DOHH2 (cell line): ENCODE measurements at regions not wholly inside any gene's neighbourhood (a gene's known extent, or its start where the extent isn't known, plus 50 kb on each side); places are given as distances from the start of the nearest gene placed in this dataset.

Experiments
- H3F3A ChIP-seq: fragments of 200-600 bp; sonication (generic), shearing (Covaris generic); 2 replicates; pipeline ENCODE4 v1.6.0; 2016; ENCODE audit warnings: antibody characterized with exemption, mild to moderate bottlenecking; ENCODE audit not compliant: control insufficient read depth, insufficient read depth
- H3K27ac ChIP-seq: fragments of 200-600 bp; sonication (generic); 2 replicates; pipeline ENCODE4 v1.5.1; 2014; ENCODE audit warnings: low read depth, mild to moderate bottlenecking, low read length, moderate library complexity
- H3K27me3 ChIP-seq: fragments of 200-600 bp; sonication (generic); 2 replicates; pipeline ENCODE4 v1.6.1; 2014; ENCODE audit warnings: mild to moderate bottlenecking, low read length, mixed read lengths; ENCODE audit not compliant: control insufficient read depth
- H3K36me3 ChIP-seq: fragments of 200-600 bp; sonication (generic); 2 replicates; pipeline ENCODE4 v1.6.1; 2014; ENCODE audit warnings: mild to moderate bottlenecking, low read length, moderate library complexity, mixed read lengths; ENCODE audit not compliant: control insufficient read depth
- H3K4me1 ChIP-seq: fragments of 200-600 bp; sonication (generic); 2 replicates; pipeline ENCODE4 v1.6.1; 2014; ENCODE audit warnings: mild to moderate bottlenecking, low read length, mixed read lengths; ENCODE audit not compliant: control insufficient read depth
- H3K4me2 ChIP-seq: fragments of 200-600 bp; sonication (generic); 2 replicates; pipeline ENCODE4 v1.6.0; 2014; ENCODE audit warnings: mild to moderate bottlenecking, low read length, moderate library complexity
- H3K4me3 ChIP-seq: fragments of 200-600 bp; sonication (generic); 2 replicates; pipeline ENCODE4 v1.5.1; 2014; ENCODE audit warnings: mild to moderate bottlenecking, low read length, mixed read lengths
- H3K79me2 ChIP-seq: fragments of 200-600 bp; sonication (generic); 2 replicates; pipeline ENCODE4 v1.6.1; 2014; ENCODE audit warnings: mild to moderate bottlenecking, low read length, mixed read lengths; ENCODE audit not compliant: control insufficient read depth
- H3K9me2 ChIP-seq: fragments of 200-600 bp; sonication (generic); replicated peaks from 2 replicates; pipeline ENCODE4 v1.6.1; 2014; ENCODE audit warnings: mild to moderate bottlenecking, low read length, mixed read lengths; ENCODE audit not compliant: control insufficient read depth
- H3K9me3 ChIP-seq: fragments of 200-600 bp; sonication (generic); 2 replicates; pipeline ENCODE4 v1.6.1; 2014; ENCODE audit warnings: antibody characterized with exemption, low read length, mixed read lengths; ENCODE audit not compliant: control insufficient read depth, insufficient read depth
- H4K20me1 ChIP-seq: fragments of 200-600 bp; sonication (generic); 2 replicates; pipeline ENCODE4 v1.6.0; 2014; ENCODE audit warnings: low read depth, mild to moderate bottlenecking, antibody characterized with exemption, low read length, moderate library complexity; ENCODE audit not compliant: control insufficient read depth, insufficient read depth
- CTCF ChIP-seq: fragments of 200-600 bp; sonication (generic); IDR thresholded peaks from one replicate; pipeline ENCODE4 v1.5.1; 2014; ENCODE audit warnings: antibody characterized with exemption, mild to moderate bottlenecking, low read depth, low read length; ENCODE audit not compliant: poor library complexity, severe bottlenecking
- EZH2phosphoT487 ChIP-seq: fragments of 200-600 bp; sonication (generic); IDR thresholded peaks from 2 replicates; pipeline ENCODE4 v1.6.1; 2017; ENCODE audit warnings: borderline replicate concordance, mild to moderate bottlenecking, antibody characterized with exemption, low read length, moderate library complexity, mixed read lengths

- Histone ChIP-seq H3K36me3 (no peaks in the 10 kb centered on the region), H4K20me1 (no peaks in the 10 kb centered on the region), H3F3A (no peaks in the 10 kb centered on the region), H3K9me3 (no peaks in the 10 kb centered on the region), H3K27me3 (no peaks in the 10 kb centered on the region), H3K4me3 (no peak overlapping the region), H3K79me2 (no peaks in the 10 kb centered on the region), H3K27ac (no peak overlapping the region), H3K4me1 (no peaks in the 10 kb centered on the region), H3K9me2 (no peaks in the 10 kb centered on the region), H3K4me2 (no peak overlapping the region)
- TF ChIP-seq CTCF (no peak), EZH2phosphoT487 (no peak)
Measured at GRCh38 chr13:106691861-106692260, 123.9 kb upstream of the ARGLU1 start.

- no peak for TF ChIP-seq EZH2phosphoT487
Measured at GRCh38 chr13:106691341-106691740, 123.4 kb upstream of the ARGLU1 start.

GRCh38 chr13:106690779-106691178 lies 122.8 kb upstream of the ARGLU1 start:
- H3K9me3 ChIP-seq: no peaks in the 10 kb centered on the region
- H3K27me3 ChIP-seq: no peaks in the 10 kb centered on the region
- H3K4me3 ChIP-seq: no peak overlapping the region
- no peak for TF ChIP-seq CTCF
- TF ChIP-seq EZH2phosphoT487: no peak
- H3K79me2 ChIP-seq: no peaks in the 10 kb centered on the region
- no peaks in the 10 kb centered on the region for H3K9me2 ChIP-seq
- H3K4me1 ChIP-seq: no peaks in the 10 kb centered on the region
- H3K27ac ChIP-seq: no peak overlapping the region
- no peak overlapping the region for H3K4me2 ChIP-seq
- no peaks in the 10 kb centered on the region for H4K20me1 ChIP-seq
- H3F3A ChIP-seq: no peaks in the 10 kb centered on the region
- no peaks in the 10 kb centered on the region for H3K36me3 ChIP-seq

More at GRCh38 chr13:106691341-106691740, 123.4 kb upstream of the ARGLU1 start:
- Histone ChIP-seq H3K79me2 (no peaks in the 10 kb centered on the region), H3K27ac (no peak overlapping the region), H3K9me3 (no peaks in the 10 kb centered on the region), H4K20me1 (no peaks in the 10 kb centered on the region), H3K27me3 (no peaks in the 10 kb centered on the region), H3K4me2 (no peak overlapping the region), H3K9me2 (no peaks in the 10 kb centered on the region), H3K4me3 (no peak overlapping the region), H3K4me1 (no peaks in the 10 kb centered on the region), H3F3A (no peaks in the 10 kb centered on the region), H3K36me3 (no peaks in the 10 kb centered on the region)

- no peak overlapping the region for H3K4me2 ChIP-seq
- no peaks in the 10 kb centered on the region for H3K4me1 ChIP-seq
- H3K79me2 ChIP-seq: no peaks in the 10 kb centered on the region
- no peaks in the 10 kb centered on the region for H4K20me1 ChIP-seq
- no peaks in the 10 kb centered on the region for H3K9me3 ChIP-seq
- no peaks in the 10 kb centered on the region for H3K9me2 ChIP-seq
- H3F3A ChIP-seq: no peaks in the 10 kb centered on the region
- H3K4me3 ChIP-seq: no peak overlapping the region
- peaks cover 4% of the 10 kb centered on the region; the same call in 1 of the 2 replicates for H3K27me3 ChIP-seq
- H3K27ac ChIP-seq: no peak overlapping the region
- no peaks in the 10 kb centered on the region for H3K36me3 ChIP-seq
- no peak for TF ChIP-seq EZH2phosphoT487
- no peak for TF ChIP-seq CTCF
Measured at GRCh38 chr13:106689906-106690305, 122.0 kb upstream of the ARGLU1 start.
